Activated T-cell treated with anti-CD3 and anti-CD28 coated beads for 24 hours (primary cell): ENCODE measurements at regions not wholly inside any gene's neighbourhood (a gene's known extent, or its start where the extent isn't known, plus 50 kb on each side); places are given as distances from the start of the nearest gene placed in this dataset.

Experiments
- DNase-seq: peaks from one replicate; pipeline ENCODE4 v3.0.0-alpha.2; 2020; ENCODE audit warnings: low read depth

GRCh38 chr9:119020284-119020683 is 349.0 kb downstream of the BRINP1 start:
- DNase-seq, result no peak

- no peak for DNase-seq
Observed at GRCh38 chr9:119020730-119021333, 348.4 kb downstream of the BRINP1 start.

DNA sequence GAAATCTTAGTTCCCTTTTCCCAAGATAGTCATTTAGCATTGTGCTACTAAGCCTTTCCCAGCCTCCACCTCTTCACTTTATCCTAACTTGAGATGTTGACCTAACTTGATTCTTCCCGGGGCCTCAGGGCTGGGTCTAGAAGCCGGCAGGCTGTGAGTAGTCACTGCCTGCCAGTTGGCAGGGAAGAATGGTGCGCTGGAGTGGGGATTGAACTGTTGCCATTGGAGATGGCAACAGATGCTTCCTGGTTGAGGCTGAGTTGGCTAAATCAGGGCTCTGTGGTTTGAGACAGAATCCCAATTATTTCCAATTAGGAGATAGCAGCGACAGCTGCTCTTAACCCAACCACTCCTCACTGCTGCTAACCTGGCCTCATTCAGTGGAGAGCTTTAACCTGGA is 343.1 kb downstream of the BRINP1 start:
- no peak for DNase-seq

- DNase-seq, result no peak
Observed at GRCh38 chr9:119027901-119028699, 341.1 kb downstream of the BRINP1 start.

GRCh38 chr9:119029886-119030285 is 339.3 kb downstream of the BRINP1 start:
- DNase-seq, result no peak

DNA sequence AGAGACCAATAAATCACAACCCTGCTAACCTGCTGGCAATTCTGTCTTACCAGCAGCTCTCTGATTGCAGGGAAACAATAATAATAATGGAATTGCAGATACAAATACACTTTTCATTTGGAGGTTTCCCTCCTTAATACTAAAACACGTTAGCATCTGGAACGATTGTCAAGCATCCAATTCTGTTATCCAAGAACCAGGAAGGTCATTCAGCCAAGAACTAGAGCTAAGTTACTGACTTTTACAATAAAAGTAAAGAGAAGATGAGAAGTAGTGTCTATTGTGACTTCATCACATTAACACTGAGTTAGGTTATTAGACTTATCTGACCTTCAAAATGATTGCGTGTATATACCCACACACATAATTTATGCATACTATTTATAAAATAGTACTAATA is 335.6 kb downstream of the BRINP1 start:
- DNase-seq, result no peak

DNA sequence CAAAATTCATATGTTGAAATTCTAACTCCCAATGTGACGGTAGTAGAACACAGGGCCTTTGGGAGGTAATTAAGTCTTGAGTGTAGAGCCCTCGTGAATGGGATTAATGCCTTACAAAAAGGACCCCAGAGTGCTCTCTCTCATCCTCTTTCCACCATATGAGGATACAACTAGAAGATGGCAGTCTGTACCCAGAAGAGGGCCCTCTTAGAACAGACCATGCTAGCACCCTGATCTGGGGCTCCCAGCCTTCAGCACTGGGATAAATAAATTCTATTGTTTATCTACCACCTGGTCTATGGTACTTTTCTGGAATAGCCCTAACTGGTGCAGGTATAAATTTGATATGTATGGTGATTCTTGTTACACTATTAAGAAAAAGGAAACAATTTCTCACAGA is 332.3 kb downstream of the BRINP1 start:
- DNase-seq, result no peak

DNA sequence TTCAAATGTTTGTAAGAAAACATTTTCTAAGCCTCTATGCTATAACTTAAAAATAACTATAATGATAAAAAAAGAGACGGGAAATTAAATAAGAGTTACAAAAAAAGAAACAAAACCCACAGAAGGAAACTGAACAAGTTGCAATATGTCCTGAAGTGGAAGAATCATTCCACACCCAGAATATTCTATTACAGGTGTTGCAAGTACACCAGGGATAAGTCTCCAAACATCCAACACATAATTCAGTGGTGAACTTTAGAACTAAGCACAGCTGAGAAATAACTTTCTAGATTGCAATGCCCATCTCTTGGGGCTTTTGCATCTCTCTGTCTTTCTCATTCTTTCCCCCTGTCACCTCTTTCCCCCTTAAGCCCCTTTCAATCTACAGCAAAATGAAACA is 325.2 kb downstream of the BRINP1 start:
- no peak for DNase-seq

- no peak for DNase-seq
Observed at GRCh38 chr9:119044806-119045205, 324.4 kb downstream of the BRINP1 start.

- no peak for DNase-seq
Observed at GRCh38 chr9:119047513-119048307, 321.5 kb downstream of the BRINP1 start.

GRCh38 chr9:119050281-119050680 is 319.0 kb downstream of the BRINP1 start:
- DNase-seq, result no peak

GRCh38 chr9:119052339-119053030 is 316.8 kb downstream of the BRINP1 start:
- no peak for DNase-seq

GRCh38 chr9:119053070-119053469 is 316.2 kb downstream of the BRINP1 start:
- no peak for DNase-seq

- DNase-seq, result no peak
Observed at GRCh38 chr9:119060629-119061385, 308.4 kb downstream of the BRINP1 start.

GRCh38 chr9:119071636-119072035 is 297.6 kb downstream of the BRINP1 start:
- no peak for DNase-seq

DNA sequence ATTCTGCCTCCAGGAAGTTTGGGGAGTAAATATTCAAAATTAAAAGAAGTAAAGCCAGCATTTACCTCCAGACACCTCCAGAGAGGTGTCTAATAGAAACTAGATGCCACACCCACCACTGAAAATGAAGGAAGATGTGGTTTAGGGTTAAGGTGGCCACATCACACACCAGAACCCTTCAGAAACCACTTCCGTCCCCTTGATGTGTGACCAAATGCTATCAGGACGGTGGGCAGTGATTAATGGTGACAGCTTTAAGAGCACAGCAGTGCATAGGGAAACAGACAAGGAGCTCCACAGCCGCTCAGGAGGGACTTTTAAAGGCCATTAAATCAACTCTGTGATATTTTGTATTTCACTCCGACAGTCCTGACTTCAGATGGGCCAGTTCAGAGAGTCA is 295.2 kb downstream of the BRINP1 start:
- DNase-seq, result no peak

GRCh38 chr9:119078015-119078414 is 291.2 kb downstream of the BRINP1 start:
- no peak for DNase-seq

DNA sequence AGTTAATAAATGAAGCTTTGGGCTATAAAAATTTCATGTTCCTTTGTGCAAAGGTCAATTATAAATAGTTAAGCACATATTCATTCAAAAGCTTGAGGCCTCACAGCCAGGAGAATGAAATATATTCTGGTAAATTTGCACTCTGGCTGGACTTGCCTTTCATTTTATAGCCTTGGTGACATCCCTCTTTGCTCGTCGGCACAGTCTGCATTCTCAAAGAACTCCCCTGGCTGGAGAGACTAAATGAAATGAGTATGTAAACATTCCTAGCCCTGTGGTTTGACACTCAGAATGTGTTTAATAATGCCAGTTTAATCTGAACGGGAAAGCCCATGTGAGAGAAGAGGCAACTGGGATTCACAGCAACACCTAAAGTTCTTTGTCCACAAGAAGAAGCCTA is 285.6 kb downstream of the BRINP1 start:
- DNase-seq, result no peak

DNA sequence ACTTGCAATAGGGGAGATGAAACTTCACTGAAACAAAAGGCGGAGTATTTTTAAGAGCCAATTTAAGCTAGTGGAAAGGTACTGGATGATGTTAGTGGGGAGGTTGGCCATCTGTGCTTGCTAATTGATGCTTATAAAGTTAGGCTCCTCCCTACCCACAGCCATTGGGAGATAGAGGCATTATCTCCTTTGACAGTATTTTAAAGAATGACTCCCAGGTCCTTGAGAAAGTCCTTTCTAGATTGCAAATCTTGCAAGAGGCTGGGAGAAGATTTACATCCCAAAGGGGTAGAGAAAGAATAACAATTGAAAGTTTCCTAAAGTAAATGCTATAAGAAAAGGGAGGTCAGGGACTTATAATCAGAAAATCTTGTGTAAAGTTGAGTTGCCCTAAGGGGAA is 282.6 kb downstream of the BRINP1 start:
- no peak for DNase-seq

DNA sequence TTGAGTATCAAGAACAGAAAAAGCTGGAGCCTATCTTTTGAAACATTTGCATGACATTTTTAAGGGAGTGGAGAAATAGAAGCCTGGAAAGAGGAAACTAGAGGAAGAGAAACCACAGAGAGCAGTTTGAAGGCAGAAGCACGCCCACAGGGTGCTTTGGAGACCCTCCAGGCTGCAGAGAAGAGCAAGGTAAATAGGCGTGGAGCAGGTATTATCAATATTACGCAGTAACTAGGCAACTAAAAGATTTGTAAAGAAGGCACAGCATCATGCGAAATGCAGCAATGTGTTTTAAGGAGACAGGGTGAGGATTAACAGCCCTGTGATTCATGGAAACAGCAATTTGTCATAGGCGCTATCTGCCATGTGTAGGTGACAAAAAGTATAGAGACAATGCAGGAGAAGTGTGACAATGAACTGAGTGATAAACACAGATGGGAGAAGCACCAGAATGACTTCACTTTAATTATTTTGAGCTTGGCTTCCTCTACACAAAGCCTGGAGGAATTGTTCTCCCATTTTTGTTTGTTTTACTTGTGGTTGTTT is 281.2 kb downstream of the BRINP1 start:
- no peak for DNase-seq

GRCh38 chr9:119091074-119091473 is 278.2 kb downstream of the BRINP1 start:
- DNase-seq, result no peak
